Cardiac fibroblast (primary cell): ENCODE measurements at regions not wholly inside any gene's neighbourhood (a gene's known extent, or its start where the extent isn't known, plus 50 kb on each side); places are given as distances from the start of the nearest gene placed in this dataset.
A peak's percentile ranks its signal among the peaks of the same experiment; 100 is the strongest.

Source experiments
- DNase-seq, 2 donors: peaks; one replicate each; pipeline versions ENCODE4 v3.0.0 to v3.0.0-alpha.2; 2010; ENCODE audit warnings: low read depth in 2 of 2
- H3K4me3 ChIP-seq, 2 donors: replicated peaks in 1 of 2; 1 replicate in 1 of 2; 2 replicates in 1 of 2; pipeline ENCODE4 v1.5.1; 2011; ENCODE audit warnings: low read depth in 2 of 2, low read length in 2 of 2, mild to moderate bottlenecking in 2 of 2, moderate library complexity in 1 of 2
- TF ChIP-seq, protein P1 (sequence below): IDR thresholded peaks from one replicate; pipeline ENCODE4 v1.5.1; 2011; ENCODE audit warnings: low read depth, mild to moderate bottlenecking, low read length, inconsistent platforms

DNA sequence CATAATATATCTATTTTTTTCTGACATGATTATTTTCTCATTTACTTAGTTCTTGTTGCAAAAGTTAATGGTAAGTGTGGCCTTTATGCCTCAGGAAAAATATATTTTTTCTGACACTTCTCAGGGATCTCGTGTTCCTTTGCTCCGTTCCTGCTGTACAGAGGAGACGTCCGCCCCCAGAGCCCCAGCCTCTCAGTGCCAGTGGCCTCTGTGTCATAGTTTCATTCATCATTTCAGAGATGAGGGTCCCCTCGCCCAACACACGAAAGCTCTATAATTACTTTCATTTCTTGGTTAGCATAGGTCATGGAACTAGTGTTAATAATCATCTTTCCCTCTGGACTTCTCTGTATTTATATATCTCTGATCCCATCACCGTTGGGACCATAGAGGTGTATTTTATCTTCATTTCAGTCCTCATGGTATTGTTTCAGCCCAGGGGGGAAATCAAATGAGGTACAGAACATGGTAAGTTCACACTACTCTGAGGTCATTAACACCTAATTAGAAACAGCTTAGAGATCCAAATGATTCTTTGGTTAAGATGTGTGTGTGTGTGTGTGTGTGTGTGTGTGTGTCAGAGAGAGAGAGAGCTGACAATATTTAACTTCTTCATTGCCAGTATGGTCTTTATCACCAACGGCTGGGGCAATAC is 631.1 kb upstream of the TENM3 start:
- DNase-seq: no peak
- TF ChIP-seq, protein P1, sequence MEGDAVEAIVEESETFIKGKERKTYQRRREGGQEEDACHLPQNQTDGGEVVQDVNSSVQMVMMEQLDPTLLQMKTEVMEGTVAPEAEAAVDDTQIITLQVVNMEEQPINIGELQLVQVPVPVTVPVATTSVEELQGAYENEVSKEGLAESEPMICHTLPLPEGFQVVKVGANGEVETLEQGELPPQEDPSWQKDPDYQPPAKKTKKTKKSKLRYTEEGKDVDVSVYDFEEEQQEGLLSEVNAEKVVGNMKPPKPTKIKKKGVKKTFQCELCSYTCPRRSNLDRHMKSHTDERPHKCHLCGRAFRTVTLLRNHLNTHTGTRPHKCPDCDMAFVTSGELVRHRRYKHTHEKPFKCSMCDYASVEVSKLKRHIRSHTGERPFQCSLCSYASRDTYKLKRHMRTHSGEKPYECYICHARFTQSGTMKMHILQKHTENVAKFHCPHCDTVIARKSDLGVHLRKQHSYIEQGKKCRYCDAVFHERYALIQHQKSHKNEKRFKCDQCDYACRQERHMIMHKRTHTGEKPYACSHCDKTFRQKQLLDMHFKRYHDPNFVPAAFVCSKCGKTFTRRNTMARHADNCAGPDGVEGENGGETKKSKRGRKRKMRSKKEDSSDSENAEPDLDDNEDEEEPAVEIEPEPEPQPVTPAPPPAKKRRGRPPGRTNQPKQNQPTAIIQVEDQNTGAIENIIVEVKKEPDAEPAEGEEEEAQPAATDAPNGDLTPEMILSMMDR: no peak
- no peak overlapping the region for H3K4me3 ChIP-seq

DNA sequence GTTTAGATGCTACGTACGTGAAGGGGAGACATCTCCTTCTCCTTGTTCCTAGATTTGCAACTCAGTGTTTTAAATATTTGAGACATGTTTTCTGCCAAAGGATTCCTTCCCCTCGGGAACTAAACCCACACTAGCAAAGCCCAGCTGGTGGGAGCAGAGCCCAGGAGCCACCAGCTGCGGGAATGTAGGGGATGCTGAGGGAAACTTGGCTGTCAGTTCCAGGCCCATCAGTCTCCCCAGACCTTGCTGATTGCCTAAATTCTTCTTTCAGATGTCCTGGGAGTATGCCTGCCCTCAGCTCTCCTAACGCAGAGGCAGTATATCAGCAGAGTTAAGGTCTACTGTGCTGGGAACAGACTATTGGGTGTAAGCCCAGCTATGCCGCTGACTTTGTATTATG is 630.0 kb upstream of the TENM3 start:
- H3K4me3 ChIP-seq: no peak overlapping the region
- TF ChIP-seq, protein P1: no peak
- no peak for DNase-seq

DNA sequence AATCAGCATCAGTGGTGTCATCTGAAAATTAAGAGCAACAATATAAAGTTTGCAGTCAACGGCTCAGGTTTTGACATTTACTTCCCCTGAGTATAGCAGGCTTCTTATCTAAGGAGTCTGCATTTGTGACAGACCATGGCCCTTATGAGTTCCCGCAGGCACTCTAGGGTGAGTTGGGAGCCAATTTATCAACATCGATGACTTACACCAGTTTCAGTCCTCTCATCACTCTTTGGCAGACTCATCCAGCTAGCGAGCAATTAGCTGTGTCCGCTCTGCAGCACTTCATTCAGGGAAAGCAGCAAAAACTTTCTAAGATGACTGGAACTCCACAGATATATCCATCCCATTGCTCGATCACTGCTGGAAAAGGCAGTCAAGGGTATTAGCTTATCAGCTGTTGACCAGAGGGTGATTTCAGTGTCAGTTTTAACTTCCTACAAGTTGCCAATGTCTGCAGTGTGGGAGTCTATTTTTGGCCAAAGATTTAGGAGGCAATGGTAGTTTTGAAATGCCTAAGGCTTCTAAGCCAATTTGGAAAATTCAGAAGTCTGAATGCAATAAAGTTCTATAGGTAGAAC is 625.1 kb upstream of the TENM3 start:
- no peak overlapping the region for H3K4me3 ChIP-seq
- DNase-seq: no peak
- TF ChIP-seq, protein P1: no peak

DNA sequence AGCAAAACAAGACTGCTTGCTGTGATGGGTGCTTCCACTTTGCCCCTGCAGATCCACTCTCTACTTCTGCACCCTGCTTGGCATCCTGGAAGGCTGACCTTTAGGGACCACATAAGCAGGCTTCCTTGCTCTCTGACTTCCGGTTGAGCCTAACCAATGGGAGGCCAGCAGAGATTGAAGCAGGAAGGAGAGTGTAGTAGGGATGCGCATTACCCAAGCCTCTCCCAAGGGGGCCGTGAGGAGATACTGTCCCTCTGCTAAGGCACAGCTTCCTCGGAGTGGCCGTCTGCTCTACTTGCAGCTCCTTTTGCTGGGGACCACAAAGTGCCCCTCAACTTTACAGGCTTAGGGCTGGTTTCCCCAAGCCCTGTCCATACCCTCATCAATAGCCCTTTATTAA is 624.3 kb upstream of the TENM3 start:
- H3K4me3 ChIP-seq: no peak overlapping the region
- TF ChIP-seq, protein P1: no peak
- DNase-seq: no peak

DNA sequence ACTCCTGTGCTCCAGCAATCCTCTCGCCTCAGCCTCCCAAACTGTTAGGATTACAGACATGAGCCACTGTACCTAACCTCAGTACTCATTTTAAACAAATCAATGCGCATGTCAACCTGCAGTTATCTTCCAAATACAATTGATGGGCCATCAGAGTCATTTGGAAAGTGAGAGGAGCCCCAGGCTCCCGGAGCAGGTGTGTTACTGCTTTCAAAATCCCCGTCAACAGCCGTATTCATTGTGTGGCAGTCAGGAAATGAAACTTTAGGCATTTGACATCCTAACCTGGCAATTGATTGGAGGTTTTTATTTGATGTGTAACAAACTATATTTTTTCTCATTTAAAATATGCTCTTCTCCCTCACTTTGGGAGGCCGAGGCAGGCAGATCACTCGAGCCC is 623.6 kb upstream of the TENM3 start:
- TF ChIP-seq, protein P1: no peak
- DNase-seq: no peak
- H3K4me3 ChIP-seq: no peak overlapping the region

DNA sequence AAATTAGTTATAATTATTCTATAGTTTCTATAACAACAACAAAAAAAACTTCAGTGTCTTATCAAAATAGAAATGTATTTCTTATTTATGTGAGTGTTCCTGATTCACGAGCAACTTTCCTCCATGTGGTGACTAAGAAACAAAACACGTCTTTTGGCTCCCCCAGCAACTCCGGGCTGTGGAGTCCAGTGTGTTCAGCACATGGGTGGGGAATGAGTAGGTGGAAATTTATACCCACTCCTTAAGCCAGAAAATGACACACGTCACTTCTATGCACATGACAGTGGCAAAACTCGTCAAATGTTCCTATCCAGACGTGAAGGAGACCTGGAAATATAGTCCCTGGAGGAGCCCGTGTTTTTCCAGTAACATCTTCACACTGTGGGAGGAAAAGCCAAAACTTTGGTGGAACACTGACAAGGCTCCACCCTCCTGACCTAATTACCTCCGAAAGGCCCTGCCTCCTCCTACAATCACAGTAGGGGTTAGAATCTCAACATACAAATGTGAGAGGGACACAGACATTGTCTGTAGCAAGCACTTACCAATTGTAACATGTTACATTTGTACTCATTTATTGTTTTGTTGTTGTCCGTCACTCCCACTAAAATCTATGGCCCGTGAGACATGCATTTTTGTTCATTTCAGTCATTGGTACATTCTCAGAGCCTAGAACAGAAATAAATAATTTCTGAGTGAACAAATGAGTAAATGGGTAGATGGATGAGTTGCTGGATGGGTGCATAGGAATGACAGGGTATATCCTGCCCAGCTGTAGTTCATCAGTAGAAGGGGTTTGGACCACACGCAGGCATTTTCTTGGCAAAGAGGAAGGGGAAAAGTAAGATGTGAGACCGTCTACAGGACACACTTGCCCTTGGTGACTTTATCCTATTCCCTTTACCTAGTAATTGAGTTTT is 605.8 kb upstream of the TENM3 start:
- H3K4me3 ChIP-seq: no peak overlapping the region
- TF ChIP-seq, protein P1: no peak

More for the DNA sequence above, 605.8 kb upstream of the TENM3 start:
- DNase-seq: peak in 1 of 2 donors; percentile 62
